ENCODE measurements at regions not wholly inside any gene's neighbourhood (a gene's known extent, or its start where the extent isn't known, plus 50 kb on each side); places are given as distances from the start of the nearest gene placed in this dataset.

- no peak for DNase-seq (ENCODE audit: low read depth, low spot score)
These were observed 136.6 kb downstream of the RNF152 start for GRCh38 chr18:61756244-61756643.

DNA sequence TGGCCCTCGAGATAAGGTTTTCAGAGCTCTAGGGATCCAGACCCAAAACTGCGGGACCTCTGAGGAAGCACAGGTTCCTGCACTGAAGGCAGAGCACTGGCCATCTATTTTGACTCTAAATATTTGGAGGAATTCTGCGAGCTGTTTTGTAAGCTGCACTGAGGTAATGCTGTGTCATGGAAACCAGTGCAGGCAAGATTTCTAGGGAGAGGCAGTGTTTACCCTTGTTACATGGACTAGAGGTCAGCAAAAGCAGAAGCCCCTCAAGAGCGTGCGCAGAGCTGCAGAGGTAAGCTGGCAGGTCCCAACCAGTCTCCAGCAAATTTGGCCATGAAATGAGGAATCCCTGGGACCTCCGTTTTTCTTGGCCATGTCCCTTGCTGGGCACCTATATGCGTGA is 137.3 kb downstream of the RNF152 start:
- no peak for DNase-seq (ENCODE audit: low read depth, low spot score)

DNA sequence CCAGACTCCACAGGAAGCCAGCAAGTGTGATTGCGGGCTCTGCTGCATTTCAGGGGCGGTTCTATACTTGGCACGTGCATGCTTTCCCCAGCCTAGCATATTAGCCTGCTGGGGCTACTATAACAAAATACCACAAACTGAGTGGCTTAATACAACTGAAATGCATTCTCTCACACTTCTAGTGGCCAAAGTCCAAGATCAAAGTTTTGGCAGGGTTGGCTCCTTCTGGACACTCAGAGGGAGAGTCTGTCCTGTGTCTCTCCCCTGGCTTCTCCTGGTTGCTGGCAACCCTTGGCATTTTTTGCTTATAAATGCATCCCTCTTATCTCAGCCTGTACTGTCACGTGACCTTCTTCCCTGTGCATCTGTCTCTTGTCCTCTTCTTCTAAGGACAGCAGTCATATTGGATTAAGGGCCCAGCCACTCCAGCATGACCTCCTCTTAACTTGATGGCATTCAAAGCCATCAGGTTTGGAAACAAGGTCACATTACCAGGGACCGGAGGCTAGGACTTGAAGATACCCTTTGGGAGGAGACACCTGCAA is 138.7 kb downstream of the RNF152 start:
- DNase-seq (ENCODE audit: low read depth, low spot score) = no peak

- DNase-seq (ENCODE audit: low read depth, low spot score) = no peak
These were observed 139.4 kb downstream of the RNF152 start for GRCh38 chr18:61753373-61753772.

DNA sequence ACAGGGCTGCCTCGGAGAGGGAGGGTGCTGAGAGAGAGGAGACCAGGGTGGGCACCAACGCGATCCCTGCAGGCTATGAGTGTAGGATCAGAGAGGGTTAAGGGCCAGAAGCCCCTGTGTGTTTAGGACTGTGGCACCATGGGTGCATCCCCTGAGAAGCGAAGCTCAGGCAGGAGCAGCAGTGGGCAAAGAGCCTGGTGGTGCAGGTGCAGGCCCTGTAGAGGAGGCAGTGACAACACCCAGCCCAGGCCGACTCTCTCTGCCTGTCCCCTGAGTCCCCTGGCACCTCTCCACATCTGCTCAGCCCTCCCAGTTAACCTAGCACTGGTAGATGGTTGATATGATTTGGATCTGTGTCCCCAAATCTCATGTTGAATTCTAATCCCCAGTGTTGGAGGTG is 139.8 kb downstream of the RNF152 start:
- DNase-seq (ENCODE audit: low read depth, low spot score) = no peak

DNA sequence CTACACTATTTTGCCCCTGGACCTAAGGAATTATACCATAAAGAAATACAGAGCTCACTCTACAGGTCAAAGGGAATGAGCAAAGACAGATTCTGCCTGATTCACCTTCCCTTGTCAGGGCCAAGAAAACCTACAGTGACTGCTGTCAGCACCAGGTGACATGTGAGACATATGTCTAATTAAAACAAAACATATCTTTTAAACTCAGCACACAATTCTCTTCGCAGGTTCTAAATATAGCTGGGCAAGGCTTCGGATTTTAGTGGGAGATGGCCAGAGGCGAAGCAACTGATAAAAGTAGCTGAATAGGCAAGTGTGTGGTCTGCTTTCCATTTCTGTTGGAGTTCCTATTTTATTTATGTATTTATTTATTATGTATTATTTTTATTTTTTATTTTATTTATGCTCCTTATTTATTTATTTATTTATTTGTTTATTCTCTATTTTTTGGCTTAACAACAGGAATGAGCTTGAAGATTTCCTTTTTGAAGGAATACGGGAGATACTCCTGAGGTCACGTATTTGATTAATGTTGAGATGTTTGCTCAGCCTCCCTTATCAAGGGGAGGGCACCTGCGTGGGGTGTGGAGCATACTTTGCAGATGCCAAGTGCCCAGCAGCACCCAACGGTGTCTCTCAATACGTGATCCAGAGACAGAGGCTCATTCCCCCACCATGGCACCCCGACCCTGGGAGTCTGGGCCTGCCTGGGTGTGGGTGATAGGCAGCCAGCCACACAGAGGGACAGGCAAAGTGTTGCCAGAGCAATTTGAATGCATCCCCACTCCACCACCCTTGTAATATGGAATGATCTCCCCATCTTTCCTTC is 141.8 kb downstream of the RNF152 start:
- DNase-seq (ENCODE audit: low read depth, low spot score) = no peak

- DNase-seq (ENCODE audit: low read depth, low spot score) = no peak
These were observed 143.3 kb downstream of the RNF152 start for GRCh38 chr18:61749546-61749945.

DNA sequence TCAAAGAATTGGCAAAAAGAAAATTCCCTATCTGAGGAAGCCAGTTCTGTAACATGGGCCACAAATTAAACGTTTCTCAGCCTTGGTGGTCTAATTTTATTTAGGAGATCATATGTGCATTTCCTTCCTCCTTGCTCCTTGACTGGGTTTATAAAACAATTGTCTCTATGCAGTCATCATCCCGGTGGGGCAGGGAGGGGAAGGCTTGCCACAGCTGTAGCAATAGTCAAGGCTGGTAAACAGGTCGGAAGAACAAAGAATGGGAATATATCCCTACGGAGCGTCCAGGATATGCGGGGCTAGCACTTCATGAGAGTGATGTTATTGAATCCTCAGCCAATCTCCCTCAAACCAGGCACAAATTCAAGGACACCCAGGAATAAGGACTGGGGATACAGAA is 143.8 kb downstream of the RNF152 start:
- DNase-seq (ENCODE audit: low read depth, low spot score) = no peak

DNA sequence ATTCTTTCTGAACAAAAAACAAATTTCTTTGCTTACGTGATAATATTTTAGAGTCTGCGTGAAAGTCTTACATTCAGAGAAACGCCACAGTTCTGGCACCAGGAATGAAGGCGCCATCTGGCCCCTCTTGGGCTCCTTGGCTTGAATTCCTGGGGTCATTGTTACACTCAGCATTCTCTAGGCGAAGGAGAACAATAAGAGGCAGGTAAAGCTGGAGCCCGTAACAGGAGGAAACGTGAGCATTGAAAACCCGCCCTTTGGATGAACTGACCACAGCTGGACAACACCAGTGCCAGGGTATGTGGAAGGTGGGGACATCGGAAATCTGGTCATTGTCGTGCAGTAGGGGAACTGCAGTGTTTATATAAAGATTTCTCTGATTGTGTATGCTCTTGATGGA is 144.8 kb downstream of the RNF152 start:
- no peak for DNase-seq (ENCODE audit: low read depth, low spot score)

DNA sequence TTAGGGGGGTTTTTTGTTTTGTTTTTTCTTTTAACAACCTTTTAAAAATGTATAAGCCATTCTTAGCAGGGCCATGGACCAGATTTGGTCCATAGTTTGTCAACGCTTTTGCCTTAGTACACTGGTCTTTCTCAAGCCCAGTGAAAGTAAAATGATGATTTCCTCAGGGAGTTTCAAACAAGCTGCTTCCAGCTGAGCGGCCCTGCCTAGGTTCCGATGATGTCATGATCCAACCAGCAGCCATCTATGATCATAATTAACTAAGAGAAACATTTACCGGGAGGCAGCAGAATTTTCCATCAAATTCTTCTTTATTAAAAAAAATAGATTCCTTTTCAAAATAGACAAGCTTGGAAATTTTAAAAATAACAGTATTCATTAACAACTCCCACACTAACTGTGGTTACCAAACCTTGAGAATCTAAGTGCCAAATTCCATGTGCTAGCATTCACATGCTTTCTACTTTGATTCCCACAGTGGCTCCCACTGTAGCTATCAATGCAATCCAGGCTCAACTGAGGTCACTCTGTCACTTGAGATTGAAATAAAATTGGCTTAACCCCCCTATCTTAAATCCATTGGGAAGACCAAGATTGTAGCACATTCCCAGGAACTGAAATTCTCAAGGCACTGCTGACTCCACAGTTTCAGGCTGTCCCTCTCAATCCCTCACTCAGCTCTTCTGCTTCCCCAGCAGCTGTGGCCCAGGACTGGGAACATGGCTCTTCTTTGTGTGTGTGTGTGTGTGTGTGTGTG is 148.9 kb downstream of the RNF152 start:
- DNase-seq (ENCODE audit: low read depth, low spot score) = no peak

DNA sequence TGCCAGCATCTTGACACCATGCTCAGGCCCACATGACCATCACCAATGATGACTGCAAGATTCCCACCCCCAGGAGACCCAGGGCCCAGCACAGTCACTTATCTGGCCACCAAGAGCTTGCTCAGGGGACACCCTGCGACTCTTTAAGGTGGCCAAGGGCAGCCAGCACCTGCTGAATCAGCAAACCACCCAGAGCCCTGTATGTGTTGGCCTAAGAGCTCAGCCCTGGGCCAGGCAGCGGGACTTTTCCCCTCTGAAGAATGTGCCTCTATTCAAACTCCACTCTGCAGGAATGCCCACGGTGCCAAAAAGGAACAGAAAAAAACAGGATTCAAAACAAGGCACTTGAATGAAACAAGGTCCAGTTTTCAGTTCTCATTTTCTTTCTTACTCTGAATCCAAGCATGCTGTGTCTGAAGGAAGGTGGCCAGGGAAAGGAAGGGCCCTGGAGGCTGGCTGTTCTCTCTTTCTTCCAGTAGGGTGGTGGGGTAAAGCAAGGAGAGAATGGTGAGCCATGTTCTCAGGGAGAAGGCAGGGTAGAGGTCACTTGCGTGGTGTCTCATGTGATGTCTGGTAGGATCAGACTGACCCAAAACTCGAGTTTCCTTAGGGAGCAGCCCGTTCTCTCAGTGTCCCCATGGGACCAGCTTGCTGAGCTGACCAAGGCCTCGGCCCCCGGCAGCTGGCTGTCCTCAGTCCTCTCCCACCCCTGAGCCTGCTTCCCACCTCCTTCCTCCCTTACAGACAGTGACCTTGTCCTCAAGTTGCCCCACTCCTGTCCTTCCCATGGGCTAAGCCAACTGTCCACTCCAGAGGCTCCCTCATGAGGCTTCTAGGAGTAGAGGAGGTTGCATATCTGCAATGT is 150.0 kb downstream of the RNF152 start:
- no peak for DNase-seq (ENCODE audit: low read depth, low spot score)

DNA sequence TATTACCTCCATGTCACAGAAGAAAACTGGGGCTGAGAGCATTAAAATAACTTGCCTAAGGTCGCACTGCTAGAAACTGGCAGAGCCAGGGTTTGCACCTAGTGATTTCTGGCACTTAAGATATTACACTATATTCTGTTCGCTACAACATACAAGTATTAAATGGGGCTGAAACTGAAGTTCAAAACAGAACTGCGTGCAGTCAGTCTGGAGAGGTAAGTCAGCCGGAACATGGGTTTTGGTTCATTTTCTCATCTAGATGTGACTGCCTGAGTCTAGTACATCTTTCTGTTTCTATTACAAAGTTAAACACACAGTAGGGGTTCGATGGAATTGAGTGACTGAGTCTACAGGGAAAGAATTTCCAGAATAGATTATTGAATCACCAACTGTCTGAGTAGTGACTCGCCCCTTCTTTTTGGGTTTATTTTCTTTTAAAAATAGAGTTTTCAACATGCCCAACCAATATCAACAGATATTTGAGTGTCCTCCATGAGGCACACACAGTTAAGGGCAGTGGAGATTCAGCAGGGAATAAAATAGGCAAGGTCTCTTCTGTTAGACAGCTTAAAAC is 150.8 kb downstream of the RNF152 start:
- DNase-seq (ENCODE audit: low read depth, low spot score) = no peak

GRCh38 chr18:61738488-61738887 is 154.3 kb downstream of the RNF152 start:
- no peak for DNase-seq (ENCODE audit: low read depth, low spot score)

DNA sequence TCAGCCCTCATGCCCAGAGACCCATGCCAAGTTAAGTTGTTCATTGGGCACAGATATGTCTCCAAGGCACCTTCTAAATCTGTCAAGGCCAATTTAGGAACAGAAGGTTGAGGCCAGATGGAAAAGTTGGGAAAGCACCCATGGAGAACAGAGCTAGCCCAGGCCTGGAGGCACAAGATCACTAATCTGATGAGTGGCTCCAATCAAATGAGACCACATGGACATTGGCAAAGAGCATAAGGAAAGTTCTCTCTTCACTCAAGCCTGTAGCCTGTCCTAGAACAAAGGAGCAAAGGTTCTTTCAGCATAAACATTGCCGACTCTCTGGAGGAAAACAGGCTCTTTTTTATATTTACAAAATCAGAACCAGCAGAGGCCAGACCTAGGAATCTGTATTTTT is 154.8 kb downstream of the RNF152 start:
- DNase-seq (ENCODE audit: low read depth, low spot score) = no peak

- DNase-seq (ENCODE audit: low read depth, low spot score) = no peak
These were observed 156.7 kb downstream of the RNF152 start for GRCh38 chr18:61736133-61736532.

DNA sequence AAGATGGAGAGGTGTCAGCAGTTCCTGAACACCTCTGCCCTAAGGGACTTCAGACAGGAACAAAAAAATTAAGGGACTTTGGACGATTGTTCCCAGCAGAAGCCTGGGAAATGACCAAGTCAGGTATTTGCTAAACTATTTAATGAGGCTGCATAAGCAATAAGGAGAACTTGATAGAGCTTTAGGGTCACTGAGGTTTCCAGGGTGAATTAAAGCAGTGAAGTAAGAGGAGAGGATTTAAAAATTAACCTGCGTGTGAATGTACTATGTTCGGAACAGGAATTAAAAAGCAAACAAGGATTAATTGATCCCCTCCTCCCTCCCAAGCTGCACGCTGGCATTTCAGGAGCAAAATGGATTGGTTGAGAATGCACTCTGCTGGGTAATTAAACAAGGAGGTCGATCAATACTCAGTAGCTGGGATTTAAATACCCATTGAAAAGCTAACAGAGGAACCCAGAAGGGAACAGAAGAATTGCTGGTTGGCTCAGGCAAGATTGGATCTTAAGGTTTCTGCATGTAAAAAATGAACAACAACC is 157.2 kb downstream of the RNF152 start:
- DNase-seq (ENCODE audit: low read depth, low spot score) = no peak

DNA sequence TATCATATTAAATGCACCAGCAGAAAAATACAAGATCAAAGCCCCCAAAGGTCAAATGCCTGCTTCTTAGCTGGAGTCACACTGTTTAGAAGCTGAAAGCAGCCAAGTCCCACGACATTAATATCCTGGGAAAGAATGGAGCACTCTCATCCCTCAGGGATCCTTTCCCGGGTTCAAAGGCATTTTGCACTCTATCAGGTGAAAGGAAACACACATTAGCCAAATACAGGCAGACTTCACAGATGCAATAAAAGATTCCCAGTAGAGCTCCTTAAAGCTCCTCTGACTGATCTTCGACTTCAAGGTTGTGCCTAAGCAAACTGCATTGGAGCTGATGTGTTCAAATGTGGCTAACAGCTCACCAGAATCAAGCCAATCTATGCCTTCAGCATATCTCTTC is 158.4 kb downstream of the RNF152 start:
- no peak for DNase-seq (ENCODE audit: low read depth, low spot score)

DNA sequence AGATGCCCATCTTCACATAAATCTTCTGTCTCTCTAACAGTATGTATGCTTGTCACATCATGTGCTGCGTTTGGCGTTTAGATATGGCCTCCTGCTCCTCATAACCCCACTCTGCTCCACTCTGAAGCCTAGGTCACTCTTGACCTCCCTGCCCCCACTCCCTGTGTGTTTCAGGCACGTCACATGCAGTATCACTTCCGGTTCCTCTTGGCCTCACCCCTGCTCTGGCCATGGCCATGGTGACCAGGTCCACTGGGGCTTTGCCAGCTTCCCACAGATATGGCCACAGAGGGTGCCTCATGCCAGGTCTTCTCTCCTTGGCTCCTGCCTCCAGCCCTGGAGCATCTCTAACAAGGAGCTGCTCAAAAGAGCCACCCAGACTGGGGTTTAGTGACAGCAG is 160.0 kb downstream of the RNF152 start:
- DNase-seq (ENCODE audit: low read depth, low spot score) = no peak

- DNase-seq (ENCODE audit: low read depth, low spot score) = no peak
These were observed 161.0 kb downstream of the RNF152 start for GRCh38 chr18:61731693-61732376.

DNA sequence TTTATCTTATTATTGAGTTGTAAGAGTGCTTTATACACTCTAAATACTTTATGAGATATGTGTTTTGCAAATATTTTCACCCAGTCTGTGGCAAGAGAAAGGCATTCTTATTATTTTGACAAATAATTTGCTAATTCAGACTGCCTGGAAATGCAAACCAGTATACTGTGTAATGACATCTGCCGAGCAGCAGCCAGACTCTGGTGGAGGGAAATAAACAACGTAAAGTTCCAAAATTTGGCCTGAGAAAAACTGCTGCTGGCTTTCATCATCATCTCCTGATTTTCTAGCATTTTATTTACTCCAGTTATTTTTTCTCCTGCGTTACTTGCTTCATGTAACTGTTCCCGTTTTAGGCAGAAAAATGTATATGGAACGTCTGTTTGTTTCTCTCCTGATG is 161.6 kb downstream of the RNF152 start:
- no peak for DNase-seq (ENCODE audit: low read depth, low spot score)

DNA sequence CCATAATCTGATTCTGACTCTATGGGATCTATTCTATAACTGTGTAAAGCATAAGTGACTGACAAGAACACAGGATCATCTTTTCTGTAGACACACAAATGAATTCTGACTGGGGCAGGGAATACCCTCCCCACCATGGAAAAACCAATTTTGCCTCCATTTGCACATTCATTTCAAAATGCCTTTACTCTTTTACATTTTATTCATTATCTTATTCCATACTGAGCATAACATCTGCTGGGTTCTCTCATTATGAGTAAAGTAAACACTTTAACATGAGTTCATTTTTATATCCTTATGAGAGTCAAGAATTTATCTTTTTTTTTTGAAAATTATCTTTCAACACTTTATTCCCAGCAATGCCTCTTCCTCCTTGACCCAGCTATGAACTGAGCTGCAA is 163.5 kb downstream of the RNF152 start:
- no peak for DNase-seq (ENCODE audit: low read depth, low spot score)
